ENCODE measurements at regions not wholly inside any gene's neighbourhood (a gene's known extent, or its start where the extent isn't known, plus 50 kb on each side); places are given as distances from the start of the nearest gene placed in this dataset.

GRCh38 chr5:8254674-8255073, 385.7 kb downstream of the MTRR start:
- Histone ChIP-seq H3K79me2 (ENCODE audit: control insufficient read depth in 1 of 2, insufficient read depth in 2 of 2, low read length in 2 of 2) (no peaks in the 10 kb centered on the region), H4K91ac (replicated peaks; ENCODE audit: insufficient read length, low read length) (no peak overlapping the region), H3K18ac (ENCODE audit: extremely low read depth, low read length) (no peak overlapping the region), H4K20me1 (replicated peaks in 1 of 2; ENCODE audit: control insufficient read depth in 1 of 2, insufficient read depth in 2 of 2, low read length in 2 of 2) (no peaks in the 10 kb centered on the region), H3K79me1 (ENCODE audit: low read depth, low read length) (no peaks in the 10 kb centered on the region), H3K4me3 (ENCODE audit: extremely low read depth in 1 of 4, insufficient read depth in 2 of 4, low read depth in 3 of 4, low read length in 4 of 4) (no peak overlapping the region), H3K56ac (replicated peaks; ENCODE audit: insufficient read length, low read depth, low read length) (no peak overlapping the region), H2BK120ac (replicated peaks; ENCODE audit: low read depth, low read length) (no peak overlapping the region), H2AK5ac (ENCODE audit: low read depth, low read length) (no peak overlapping the region), H2BK15ac (ENCODE audit: low read length) (no peak overlapping the region), H2AFZ (ENCODE audit: low read length) (no peak overlapping the region), H2BK5ac (ENCODE audit: low read depth, low read length) (no peak overlapping the region), H3K9ac (replicated peaks in 1 of 4; ENCODE audit: extremely low read depth in 1 of 4, low read depth in 3 of 4, low read length in 3 of 4) (no peak overlapping the region), H3K27ac (ENCODE audit: low read depth, low read length) (no peak overlapping the region), H3K27me3 (replicated peaks in 1 of 4; ENCODE audit: control insufficient read depth in 3 of 4, extremely low read depth in 1 of 4, insufficient read depth in 3 of 4, low read length in 3 of 4) (no peaks in the 10 kb centered on the region), H3K36me3 (ENCODE audit: control insufficient read depth in 2 of 4, insufficient read depth in 4 of 4, low read length in 3 of 4) (no peaks in the 10 kb centered on the region), H3K9me3 (ENCODE audit: insufficient read depth in 2 of 2, low read depth in 1 of 2, low read length in 1 of 2) (no peaks in the 10 kb centered on the region), H3K4ac (replicated peaks; ENCODE audit: insufficient read length, low read depth, low read length) (no peak overlapping the region), H3K4me1 (replicated peaks in 1 of 4; ENCODE audit: control insufficient read depth in 3 of 4, insufficient read depth in 4 of 4, low read length in 3 of 4) (no peaks in the 10 kb centered on the region), H2BK20ac (ENCODE audit: low read length) (no peak overlapping the region), H3K23ac (ENCODE audit: insufficient read length) (no peak overlapping the region), H3K14ac (ENCODE audit: insufficient read length) (no peak overlapping the region), H4K8ac (ENCODE audit: extremely low read depth, insufficient read depth, low read length) (no peak overlapping the region), H4K5ac (ENCODE audit: insufficient read length, low read depth, low read length) (no peak overlapping the region), H3K23me2 (ENCODE audit: low read depth, low read length) (no peaks in the 10 kb centered on the region), H3K4me2 (ENCODE audit: insufficient read depth in 1 of 2, low read depth in 2 of 2, low read length in 2 of 2) (no peak overlapping the region), H2BK12ac (ENCODE audit: low read depth, low read length) (no peak overlapping the region)
- FAIRE-seq (no peak), DNase-seq (ENCODE audit: low read depth in 1 of 2, low spot score in 2 of 2) (no peak)
- no peak for TF ChIP-seq ASH2L (IDR thresholded peaks at IDR 0.05; ENCODE audit: low read length)
- TF ChIP-seq MAX (IDR thresholded peaks at IDR 0.05): no peak
- TF ChIP-seq CTCF (IDR thresholded peaks at IDR 0.05; ENCODE audit: control extremely low read depth in 1 of 3, insufficient read depth in 1 of 3, low read depth in 1 of 3, low read length in 3 of 3): no peak
- no peak for TF ChIP-seq SIN3A (conservative IDR thresholded peaks at IDR 0.05 in 1 of 2, IDR thresholded peaks at IDR 0.05 in 1 of 2; ENCODE audit: low read depth in 1 of 2, low read length in 2 of 2)
- TF ChIP-seq TCF12 (IDR thresholded peaks at IDR 0.05; ENCODE audit: low read depth, low read length): no peak
- no peak for TF ChIP-seq FOSL1 (IDR thresholded peaks at IDR 0.05; ENCODE audit: insufficient read depth, low read depth, low read length)
- no peak for TF ChIP-seq NRF1 (IDR thresholded peaks at IDR 0.05; ENCODE audit: low read depth, low read length)
- no peak for TF ChIP-seq MAFK (IDR thresholded peaks at IDR 0.05; ENCODE audit: low read depth, low read length)
- TF ChIP-seq JUND (IDR thresholded peaks at IDR 0.05; ENCODE audit: low read length): no peak
- TF ChIP-seq BACH1 (IDR thresholded peaks at IDR 0.05; ENCODE audit: low read length): no peak
- TF ChIP-seq KDM1A (IDR thresholded peaks at IDR 0.05; ENCODE audit: borderline replicate concordance, low read length): no peak
- no peak for TF ChIP-seq PHF8 (conservative IDR thresholded peaks at IDR 0.05; ENCODE audit: low read depth, low read length)
- CTCF ChIA-PET (ENCODE audit: partially characterized antibody): no interaction called here
- 92% methylated on average over 2 of the region's 2 CpGs; no CpG with 5 or more reads in 1 of the 2 experiments for WGBS, 2 experiments (ENCODE audit: extremely low coverage in 1 of 2, insufficient coverage in 1 of 2, insufficient read length in 1 of 2, insufficient replicate concordance in 2 of 2, low coverage in 1 of 2, low lambda C conversion rate in 2 of 2, missing lambda C conversion rate in 1 of 2)
- POLR2A ChIA-PET (ENCODE audit: partially characterized antibody): no interaction called here

Measured in H1 (cell line).